ENCODE measurements at regions not wholly inside any gene's neighbourhood (a gene's known extent, or its start where the extent isn't known, plus 50 kb on each side); places are given as distances from the start of the nearest gene placed in this dataset.

GRCh38 chr11:90428836-90429235, 206.0 kb upstream of the CHORDC1 start:
- no peak for TF ChIP-seq CTCF (IDR thresholded peaks at IDR 0.05)
- no peak for TF ChIP-seq POLR2A (IDR thresholded peaks at IDR 0.05)
